ENCODE measurements at regions not wholly inside any gene's neighbourhood (a gene's known extent, or its start where the extent isn't known, plus 50 kb on each side); places are given as distances from the start of the nearest gene placed in this dataset.
"Not testable (repeated sequence)": the region's sequence is repeated elsewhere in the genome, so short reads cannot be mapped to it uniquely, and the experiment has no call there.

DNA sequence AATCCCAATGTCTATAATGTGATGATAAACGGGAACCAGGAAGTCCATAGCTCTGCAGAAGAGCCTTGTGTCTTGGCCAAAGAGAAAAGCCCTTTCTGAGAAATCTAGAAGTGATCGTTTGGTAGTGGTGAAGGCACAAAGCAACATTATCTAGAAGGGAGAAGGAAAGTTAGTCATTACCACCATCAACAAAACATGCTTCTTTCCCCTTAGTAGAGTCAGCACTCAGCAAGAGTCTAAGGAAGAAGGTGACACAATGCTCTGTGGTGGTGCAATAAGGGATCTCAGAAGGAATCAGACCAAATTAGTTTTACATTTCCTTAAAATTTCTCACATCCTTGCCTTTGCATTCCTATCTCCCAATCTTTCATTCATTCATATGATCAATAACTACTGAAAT, 134.4 kb upstream of the PRDX6 start:
- H3K4me3 ChIP-seq (ENCODE audit: low read length) = no peak overlapping the region
- H3K4me3 Mint-ChIP-seq = no peak overlapping the region
- H3K36me3 ChIP-seq (ENCODE audit: control insufficient read depth, insufficient read depth, low read length) = no peaks in the 10 kb centered on the region
- no peak for ATAC-seq
- H3K4me1 Mint-ChIP-seq = no peaks in the 10 kb centered on the region
- no peak overlapping the region for H3K27ac ChIP-seq (ENCODE audit: low read length)
- H3K27me3 ChIP-seq (ENCODE audit: control insufficient read depth, insufficient read depth, low read length) = no peaks in the 10 kb centered on the region
- no peak overlapping the region for H3K27ac Mint-ChIP-seq
- TF ChIP-seq, protein P1, sequence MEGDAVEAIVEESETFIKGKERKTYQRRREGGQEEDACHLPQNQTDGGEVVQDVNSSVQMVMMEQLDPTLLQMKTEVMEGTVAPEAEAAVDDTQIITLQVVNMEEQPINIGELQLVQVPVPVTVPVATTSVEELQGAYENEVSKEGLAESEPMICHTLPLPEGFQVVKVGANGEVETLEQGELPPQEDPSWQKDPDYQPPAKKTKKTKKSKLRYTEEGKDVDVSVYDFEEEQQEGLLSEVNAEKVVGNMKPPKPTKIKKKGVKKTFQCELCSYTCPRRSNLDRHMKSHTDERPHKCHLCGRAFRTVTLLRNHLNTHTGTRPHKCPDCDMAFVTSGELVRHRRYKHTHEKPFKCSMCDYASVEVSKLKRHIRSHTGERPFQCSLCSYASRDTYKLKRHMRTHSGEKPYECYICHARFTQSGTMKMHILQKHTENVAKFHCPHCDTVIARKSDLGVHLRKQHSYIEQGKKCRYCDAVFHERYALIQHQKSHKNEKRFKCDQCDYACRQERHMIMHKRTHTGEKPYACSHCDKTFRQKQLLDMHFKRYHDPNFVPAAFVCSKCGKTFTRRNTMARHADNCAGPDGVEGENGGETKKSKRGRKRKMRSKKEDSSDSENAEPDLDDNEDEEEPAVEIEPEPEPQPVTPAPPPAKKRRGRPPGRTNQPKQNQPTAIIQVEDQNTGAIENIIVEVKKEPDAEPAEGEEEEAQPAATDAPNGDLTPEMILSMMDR (IDR thresholded peaks at IDR 0.05) = no peak
- H3K9me3 Mint-ChIP-seq = no peaks in the 10 kb centered on the region
- H3K27me3 Mint-ChIP-seq (ENCODE audit: low read depth in 2 of 2) = no peaks in the 10 kb centered on the region
- no peak for DNase-seq
- H3K9me3 ChIP-seq (ENCODE audit: control insufficient read depth, insufficient read depth, low read length) = no peaks in the 10 kb centered on the region
- H3K4me1 ChIP-seq (ENCODE audit: control insufficient read depth, insufficient read depth, low read length) = no peaks in the 10 kb centered on the region
- 86% methylated on average over 1 of the region's 2 CpGs for WGBS (ENCODE audit: insufficient coverage)
- intact Hi-C loops (cut with micrococcal nuclease) = no loop called here
- peaks cover 8% of the 10 kb centered on the region for H3K36me3 Mint-ChIP-seq

DNA sequence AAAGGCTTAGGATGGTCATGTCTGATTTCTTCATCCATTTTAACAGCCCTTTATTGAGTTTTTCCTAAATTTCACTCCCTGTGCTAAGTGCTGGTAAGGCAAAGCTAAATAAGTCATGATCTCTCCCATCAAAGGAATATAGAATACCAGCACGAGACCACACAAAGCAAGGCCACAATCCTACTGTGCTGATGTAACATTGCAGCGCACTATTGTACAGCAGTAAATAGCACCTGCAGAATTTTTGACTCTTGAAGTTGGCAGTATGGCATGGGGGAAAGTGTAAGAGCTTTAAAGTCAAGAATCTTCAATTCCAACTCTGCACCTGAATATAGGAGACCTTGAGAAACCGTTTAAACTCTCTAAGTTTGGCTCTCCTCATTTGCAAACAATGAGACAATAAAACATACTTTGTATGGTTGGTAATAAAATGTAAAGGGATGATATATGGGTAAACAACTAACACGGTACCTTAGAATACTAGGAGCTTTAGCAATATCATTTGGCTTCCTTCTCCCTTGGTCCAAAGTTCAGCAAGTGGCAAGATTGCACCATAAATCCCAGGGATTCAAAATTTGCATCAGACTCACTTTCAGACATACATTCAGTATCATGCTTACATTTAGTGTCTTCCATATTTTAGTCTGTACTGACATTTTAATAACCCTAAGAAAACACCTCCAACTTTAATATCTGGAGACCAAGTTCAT, 132.9 kb upstream of the PRDX6 start:
- no peaks in the 10 kb centered on the region for H3K27me3 Mint-ChIP-seq (ENCODE audit: low read depth in 2 of 2)

DNA sequence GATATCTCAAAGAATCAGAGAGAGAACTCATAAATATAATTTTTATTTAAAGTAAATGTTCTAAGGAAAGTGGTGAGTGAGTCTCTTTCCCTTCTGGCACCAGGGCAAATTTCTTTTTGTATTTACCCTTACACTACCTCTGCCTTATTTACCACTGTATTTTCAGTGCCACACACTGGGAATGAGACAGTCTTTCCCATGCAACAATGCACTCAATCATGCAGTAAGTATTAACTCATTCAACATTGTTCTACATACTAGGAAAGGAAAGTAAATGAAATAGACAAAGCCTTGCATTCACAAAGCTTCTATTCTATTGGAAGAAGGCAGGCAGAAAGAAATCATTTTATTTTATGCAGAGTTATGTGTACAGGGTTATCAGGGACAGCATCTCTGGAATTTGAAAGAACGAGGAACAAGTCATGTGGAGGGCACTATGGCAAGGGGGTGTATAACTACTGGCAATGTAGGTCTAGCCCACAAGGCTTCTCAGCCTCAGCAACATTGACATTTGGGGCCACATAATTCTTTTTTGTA, 129.8 kb upstream of the PRDX6 start:
- H3K36me3 ChIP-seq (ENCODE audit: control insufficient read depth, insufficient read depth, low read length) = no peaks in the 10 kb centered on the region
- WGBS (ENCODE audit: insufficient coverage) = 86% methylated on average over 1 of the region's 1 CpG
- H3K27ac Mint-ChIP-seq = no peak overlapping the region
- H3K4me1 ChIP-seq (ENCODE audit: control insufficient read depth, insufficient read depth, low read length) = no peaks in the 10 kb centered on the region
- DNase-seq = no peak
- intact Hi-C loops (cut with micrococcal nuclease) = no loop called here
- H3K4me1 Mint-ChIP-seq = no peaks in the 10 kb centered on the region
- no peak overlapping the region for H3K4me3 ChIP-seq (ENCODE audit: low read length)
- H3K9me3 ChIP-seq (ENCODE audit: control insufficient read depth, insufficient read depth, low read length) = peaks cover 7% of the 10 kb centered on the region
- H3K4me3 Mint-ChIP-seq = no peak overlapping the region
- H3K27ac ChIP-seq (ENCODE audit: low read length) = no peak overlapping the region
- ATAC-seq = no peak
- H3K9me3 Mint-ChIP-seq = peaks cover 3 to 5% of the 10 kb centered on the region in 2 donors
- no peaks in the 10 kb centered on the region for H3K27me3 Mint-ChIP-seq (ENCODE audit: low read depth in 2 of 2)
- H3K36me3 Mint-ChIP-seq = peaks cover 18% of the 10 kb centered on the region
- TF ChIP-seq, protein P1 (IDR thresholded peaks at IDR 0.05) = no peak
- no peaks in the 10 kb centered on the region for H3K27me3 ChIP-seq (ENCODE audit: control insufficient read depth, insufficient read depth, low read length)

More for the DNA sequence above, 132.9 kb upstream of the PRDX6 start:
- DNase-seq = no peak
- no peak overlapping the region for H3K27ac ChIP-seq (ENCODE audit: low read length)
- no peak overlapping the region for H3K27ac Mint-ChIP-seq
- H3K4me3 ChIP-seq (ENCODE audit: low read length) = no peak overlapping the region
- no peak for ATAC-seq
- no peak overlapping the region for H3K4me3 Mint-ChIP-seq
- WGBS (ENCODE audit: insufficient coverage) = 94% methylated on average over 3 of the region's 4 CpGs
- intact Hi-C loops (cut with micrococcal nuclease) = no loop called here
- no peaks in the 10 kb centered on the region for H3K36me3 ChIP-seq (ENCODE audit: control insufficient read depth, insufficient read depth, low read length)
- H3K9me3 Mint-ChIP-seq = no peaks in the 10 kb centered on the region
- TF ChIP-seq, protein P1 (IDR thresholded peaks at IDR 0.05) = no peak
- no peaks in the 10 kb centered on the region for H3K9me3 ChIP-seq (ENCODE audit: control insufficient read depth, insufficient read depth, low read length)
- no peaks in the 10 kb centered on the region for H3K27me3 ChIP-seq (ENCODE audit: control insufficient read depth, insufficient read depth, low read length)
- no peaks in the 10 kb centered on the region for H3K4me1 Mint-ChIP-seq
- peaks cover 8% of the 10 kb centered on the region for H3K36me3 Mint-ChIP-seq
- H3K4me1 ChIP-seq (ENCODE audit: control insufficient read depth, insufficient read depth, low read length) = no peaks in the 10 kb centered on the region

DNA sequence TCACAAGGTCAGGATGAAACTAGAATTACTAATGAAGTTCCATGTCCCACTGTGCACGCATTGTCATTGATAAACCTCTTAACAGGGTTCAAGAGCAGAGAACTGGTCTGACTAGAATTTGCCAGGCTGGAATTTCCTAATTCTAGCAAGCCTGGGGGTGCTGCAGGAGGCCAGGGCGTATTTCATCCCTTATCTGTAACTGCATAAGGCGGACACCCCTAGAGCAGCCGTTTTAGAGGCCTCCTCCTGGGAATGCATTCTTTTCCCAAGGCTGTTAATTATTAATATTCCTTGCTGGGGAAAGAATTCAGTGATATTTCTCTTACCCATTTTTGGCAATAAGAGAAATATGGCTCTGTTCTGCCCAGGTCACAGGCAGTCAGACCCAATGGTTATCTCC, 124.5 kb upstream of the PRDX6 start:
- peaks cover 14% of the 10 kb centered on the region for H3K36me3 Mint-ChIP-seq
- H3K27ac Mint-ChIP-seq; ATAC-seq; H3K27me3 ChIP-seq (ENCODE audit: control insufficient read depth, insufficient read depth, low read length); DNase-seq; H3K36me3 ChIP-seq (ENCODE audit: control insufficient read depth, insufficient read depth, low read length); H3K4me3 ChIP-seq (ENCODE audit: low read length); H3K4me3 Mint-ChIP-seq; H3K4me1 ChIP-seq (ENCODE audit: control insufficient read depth, insufficient read depth, low read length); intact Hi-C loops (cut with micrococcal nuclease); H3K27me3 Mint-ChIP-seq (ENCODE audit: low read depth in 2 of 2); H3K27ac ChIP-seq (ENCODE audit: low read length): not testable (repeated sequence)
- peaks cover 7 to 13% of the 10 kb centered on the region in 2 donors for H3K9me3 Mint-ChIP-seq
- peaks cover 0 to 10% of the 10 kb centered on the region in 2 donors for H3K4me1 Mint-ChIP-seq
- 94% methylated on average over 4 of the region's 4 CpGs for WGBS (ENCODE audit: insufficient coverage)
- peaks cover 13% of the 10 kb centered on the region for H3K9me3 ChIP-seq (ENCODE audit: control insufficient read depth, insufficient read depth, low read length)

Measured in natural killer cell (primary cell).